IMR-90 (cell line): ENCODE measurements at regions not wholly inside any gene's neighbourhood (a gene's known extent, or its start where the extent isn't known, plus 50 kb on each side); places are given as distances from the start of the nearest gene placed in this dataset.
"Not testable (repeated sequence)": the region's sequence is repeated elsewhere in the genome, so short reads cannot be mapped to it uniquely, and the experiment has no call there.

Experiments used
- BHLHE40 ChIP-seq: fragments of 150-350 bp; IDR thresholded peaks from 2 replicates; pipeline ENCODE4 v1.6.1; 2016; ENCODE audit warnings: mild to moderate bottlenecking, low read depth, low read length
- CEBPB ChIP-seq: IDR thresholded peaks from 2 replicates; pipeline ENCODE4 v1.6.1; 2012; ENCODE audit warnings: low read depth, low read length, improper control_type of control experiment
- CHD1 ChIP-seq: IDR thresholded peaks from 2 replicates; pipeline ENCODE4 v1.6.1; 2012; ENCODE audit warnings: low read depth, low read length, improper control_type of control experiment
- ELK1 ChIP-seq: fragments of 150-350 bp; IDR thresholded peaks from 2 replicates; pipeline ENCODE4 v1.6.1; 2016; ENCODE audit warnings: low read depth, mild to moderate bottlenecking, low read length, moderate library complexity, borderline replicate concordance
- FOS ChIP-seq: fragments of 150-350 bp; IDR thresholded peaks from 2 replicates; pipeline ENCODE4 v1.6.1; 2016; ENCODE audit warnings: low read depth, low read length
- MAFK ChIP-seq: IDR thresholded peaks from 2 replicates; pipeline ENCODE4 v1.6.1; 2012; ENCODE audit warnings: low read depth, low read length, improper control_type of control experiment
- MAZ ChIP-seq: IDR thresholded peaks from 2 replicates; pipeline ENCODE4 v1.6.1; 2012; ENCODE audit warnings: low read depth, mild to moderate bottlenecking, low read length, improper control_type of control experiment, moderate library complexity, borderline replicate concordance
- MXI1 ChIP-seq: IDR thresholded peaks from 2 replicates; pipeline ENCODE4 v1.6.1; 2012; ENCODE audit warnings: low read depth, mild to moderate bottlenecking, low read length, moderate library complexity, borderline replicate concordance
- POLR2A ChIP-seq: IDR thresholded peaks from 2 replicates; pipeline ENCODE4 v1.6.1; 2012; ENCODE audit warnings: mild to moderate bottlenecking, low read depth, low read length
- RAD21 ChIP-seq: IDR thresholded peaks from 2 replicates; pipeline ENCODE4 v1.6.1; 2012; ENCODE audit warnings: low read length, improper control_type of control experiment
- RCOR1 ChIP-seq: IDR thresholded peaks from 2 replicates; pipeline ENCODE4 v1.6.1; 2012; ENCODE audit warnings: mild to moderate bottlenecking, low read length, improper control_type of control experiment; ENCODE audit not compliant: insufficient replicate concordance
- SMC3 ChIP-seq: fragments of 150-350 bp; IDR thresholded peaks from 2 replicates; pipeline ENCODE4 v1.6.1; 2016; ENCODE audit warnings: low read depth, mild to moderate bottlenecking, antibody characterized with exemption, low read length, moderate library complexity
- TF ChIP-seq, protein P1 (sequence below): conservative IDR thresholded peaks from 2 replicates; pipeline ENCODE4 v1.5.1; 2012; ENCODE audit warnings: mild to moderate bottlenecking, low read depth, low read length, improper control_type of control experiment
- TF ChIP-seq, protein P2 (sequence below): fragments of 150-350 bp; IDR thresholded peaks from 2 replicates; pipeline ENCODE4 v1.6.1; 2017; ENCODE audit warnings: mild to moderate bottlenecking, antibody characterized with exemption, low read length, low read depth

DNA sequence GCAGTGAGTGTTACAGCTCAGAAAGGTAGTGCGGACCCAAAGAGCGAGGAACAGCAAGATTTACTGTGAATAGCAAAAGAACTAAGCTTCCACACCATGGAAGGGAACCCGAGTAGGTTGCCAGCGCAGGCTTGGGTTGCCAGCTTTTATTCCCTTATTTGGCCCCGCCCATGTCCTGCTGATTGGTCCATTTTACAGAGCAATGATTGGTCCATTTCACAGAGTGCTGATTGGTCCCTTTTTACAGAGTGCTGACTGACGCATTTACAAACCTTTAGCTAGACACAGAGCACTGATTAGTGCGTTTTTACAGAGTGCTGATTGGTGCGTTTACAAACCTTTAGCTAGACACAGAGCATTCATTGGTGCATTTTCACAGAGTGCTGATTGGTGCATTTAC lies 1030.7 kb downstream of the EPHA7 start:
- not testable (repeated sequence) for TF ChIP-seq MXI1, RAD21, POLR2A, BHLHE40, ELK1, MAZ, RCOR1, CEBPB, CHD1, FOS, SMC3, MAFK
- TF ChIP-seq, protein P1, sequence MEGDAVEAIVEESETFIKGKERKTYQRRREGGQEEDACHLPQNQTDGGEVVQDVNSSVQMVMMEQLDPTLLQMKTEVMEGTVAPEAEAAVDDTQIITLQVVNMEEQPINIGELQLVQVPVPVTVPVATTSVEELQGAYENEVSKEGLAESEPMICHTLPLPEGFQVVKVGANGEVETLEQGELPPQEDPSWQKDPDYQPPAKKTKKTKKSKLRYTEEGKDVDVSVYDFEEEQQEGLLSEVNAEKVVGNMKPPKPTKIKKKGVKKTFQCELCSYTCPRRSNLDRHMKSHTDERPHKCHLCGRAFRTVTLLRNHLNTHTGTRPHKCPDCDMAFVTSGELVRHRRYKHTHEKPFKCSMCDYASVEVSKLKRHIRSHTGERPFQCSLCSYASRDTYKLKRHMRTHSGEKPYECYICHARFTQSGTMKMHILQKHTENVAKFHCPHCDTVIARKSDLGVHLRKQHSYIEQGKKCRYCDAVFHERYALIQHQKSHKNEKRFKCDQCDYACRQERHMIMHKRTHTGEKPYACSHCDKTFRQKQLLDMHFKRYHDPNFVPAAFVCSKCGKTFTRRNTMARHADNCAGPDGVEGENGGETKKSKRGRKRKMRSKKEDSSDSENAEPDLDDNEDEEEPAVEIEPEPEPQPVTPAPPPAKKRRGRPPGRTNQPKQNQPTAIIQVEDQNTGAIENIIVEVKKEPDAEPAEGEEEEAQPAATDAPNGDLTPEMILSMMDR: not testable (repeated sequence)
- TF ChIP-seq, protein P2, sequence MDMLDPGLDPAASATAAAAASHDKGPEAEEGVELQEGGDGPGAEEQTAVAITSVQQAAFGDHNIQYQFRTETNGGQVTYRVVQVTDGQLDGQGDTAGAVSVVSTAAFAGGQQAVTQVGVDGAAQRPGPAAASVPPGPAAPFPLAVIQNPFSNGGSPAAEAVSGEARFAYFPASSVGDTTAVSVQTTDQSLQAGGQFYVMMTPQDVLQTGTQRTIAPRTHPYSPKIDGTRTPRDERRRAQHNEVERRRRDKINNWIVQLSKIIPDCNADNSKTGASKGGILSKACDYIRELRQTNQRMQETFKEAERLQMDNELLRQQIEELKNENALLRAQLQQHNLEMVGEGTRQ: not testable (repeated sequence)
